OCI-LY7 (cell line): ENCODE measurements at regions not wholly inside any gene's neighbourhood (a gene's known extent, or its start where the extent isn't known, plus 50 kb on each side); places are given as distances from the start of the nearest gene placed in this dataset.

Source experiments
- BruUV-seq: library from RNA; stranded (reverse); fragments of 400-500 nt; replicated peaks from 2 replicates; lab custom pipeline; 2021; lab: Mats Ljungman, UMichigan
- CTCF ChIA-PET: fragments of 300-600 bp; sonication (Branson Sonifier 250); formaldehyde crosslinking; loops from one replicate; lab custom pipeline; 2022; ENCODE audit warnings: antibody characterized with exemption; ENCODE audit not compliant: unreplicated experiment; lab: Charles Lee
- POLR2A ChIA-PET: fragments of 300-600 bp; sonication (Branson Sonifier 250); formaldehyde crosslinking; loops from one replicate; lab custom pipeline; 2022; ENCODE audit warnings: antibody characterized with exemption; lab: Charles Lee
- DNase-seq: peaks from one replicate; pipeline ENCODE4 v3.0.0-alpha.2; 2015; ENCODE audit warnings: low spot score
- H2AFZ ChIP-seq: fragments of 200-600 bp; sonication (generic), shearing (Covaris generic); 2 replicates; pipeline ENCODE4 v1.6.1; 2014; ENCODE audit warnings: mild to moderate bottlenecking, antibody characterized with exemption, low read length, moderate library complexity
- H3K27ac ChIP-seq: fragments of 200-600 bp; sonication (generic); 2 replicates; pipeline ENCODE4 v1.5.1; 2014; ENCODE audit warnings: mixed run types, low read depth, mild to moderate bottlenecking, moderate library complexity, low read length, inconsistent platforms; ENCODE audit not compliant: poor library complexity, severe bottlenecking
- H3K36me3 ChIP-seq: fragments of 200-600 bp; sonication (generic); 2 replicates; pipeline ENCODE4 v1.6.1; 2014; ENCODE audit warnings: mild to moderate bottlenecking, antibody characterized with exemption, low read length, moderate library complexity, mixed read lengths; ENCODE audit not compliant: insufficient read depth
- H3K4me1 ChIP-seq: fragments of 200-600 bp; sonication (generic); 2 replicates; pipeline ENCODE4 v1.5.1; 2014; ENCODE audit warnings: mild to moderate bottlenecking, low read length; ENCODE audit not compliant: insufficient read depth, poor library complexity, severe bottlenecking
- H3K4me2 ChIP-seq: fragments of 200-600 bp; sonication (generic); 2 replicates; pipeline ENCODE4 v1.6.1; 2014; ENCODE audit warnings: mild to moderate bottlenecking, low read length
- H3K4me3 ChIP-seq: fragments of 200-600 bp; sonication (generic); 2 replicates; pipeline ENCODE4 v1.5.1; 2014; ENCODE audit warnings: mild to moderate bottlenecking, low read depth, low read length; ENCODE audit not compliant: poor library complexity, severe bottlenecking
- H3K79me2 ChIP-seq: fragments of 200-600 bp; sonication (generic); 2 replicates; pipeline ENCODE4 v1.6.1; 2016; ENCODE audit warnings: low read depth, mild to moderate bottlenecking, low read length, moderate library complexity, mixed read lengths; ENCODE audit not compliant: insufficient read depth
- H3K9me2 ChIP-seq: fragments of 200-600 bp; sonication (generic); 2 replicates; pipeline ENCODE4 v1.6.1; 2016; ENCODE audit warnings: mild to moderate bottlenecking, low read length, mixed read lengths; ENCODE audit not compliant: insufficient read depth
- H3K9me3 ChIP-seq: fragments of 200-600 bp; sonication (generic); 2 replicates; pipeline ENCODE4 v1.6.1; 2014; ENCODE audit warnings: mild to moderate bottlenecking, mixed run types, low read length, mixed read lengths
- H4K20me1 ChIP-seq: fragments of 200-600 bp; sonication (generic); 2 replicates; pipeline ENCODE4 v1.6.1; 2014; ENCODE audit warnings: mild to moderate bottlenecking, antibody characterized with exemption, low read length, moderate library complexity, mixed read lengths; ENCODE audit not compliant: insufficient read depth
- EZH2phosphoT487 ChIP-seq: fragments of 200-600 bp; sonication (generic); IDR thresholded peaks from 2 replicates; pipeline ENCODE4 v1.6.1; 2018; ENCODE audit warnings: low read depth, borderline replicate concordance, mild to moderate bottlenecking, mixed run types, antibody characterized with exemption, low read length, moderate library complexity, mixed read lengths
- intact Hi-C: fragments of 100-400 bp; cut with micrococcal nuclease; formaldehyde crosslinking; loops from one replicate; pipeline ENCODE4 v1.10.0; 2022; ENCODE audit not compliant: unreplicated experiment
- TF ChIP-seq, protein P1 (sequence below): fragments of 200-600 bp; sonication (generic); conservative IDR thresholded peaks from 2 replicates; pipeline ENCODE4 v1.5.1; 2014; ENCODE audit warnings: mild to moderate bottlenecking, antibody characterized with exemption, low read length, moderate library complexity, mixed read lengths

DNA sequence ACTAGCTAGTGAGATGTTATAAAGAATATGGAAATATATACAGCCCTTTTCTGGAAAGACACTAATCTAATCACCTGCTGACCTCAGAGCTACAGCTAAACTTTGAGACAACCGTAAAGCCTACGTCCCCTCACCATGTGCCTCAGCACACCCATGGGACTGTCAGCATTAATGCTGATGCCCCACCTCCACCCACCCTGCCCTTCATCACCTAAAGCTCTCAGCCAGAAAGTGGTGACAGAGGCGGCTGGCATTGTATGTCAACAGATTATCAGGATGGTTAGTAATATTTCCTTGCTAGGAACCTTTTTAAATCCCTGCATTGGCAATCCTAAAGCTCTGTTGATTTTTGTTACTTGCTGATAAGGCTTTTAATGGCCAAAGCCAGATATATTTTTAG is 1177.9 kb downstream of the DIAPH3 start:
- no peak overlapping the region for H3K4me2 ChIP-seq
- TF ChIP-seq, protein P1, sequence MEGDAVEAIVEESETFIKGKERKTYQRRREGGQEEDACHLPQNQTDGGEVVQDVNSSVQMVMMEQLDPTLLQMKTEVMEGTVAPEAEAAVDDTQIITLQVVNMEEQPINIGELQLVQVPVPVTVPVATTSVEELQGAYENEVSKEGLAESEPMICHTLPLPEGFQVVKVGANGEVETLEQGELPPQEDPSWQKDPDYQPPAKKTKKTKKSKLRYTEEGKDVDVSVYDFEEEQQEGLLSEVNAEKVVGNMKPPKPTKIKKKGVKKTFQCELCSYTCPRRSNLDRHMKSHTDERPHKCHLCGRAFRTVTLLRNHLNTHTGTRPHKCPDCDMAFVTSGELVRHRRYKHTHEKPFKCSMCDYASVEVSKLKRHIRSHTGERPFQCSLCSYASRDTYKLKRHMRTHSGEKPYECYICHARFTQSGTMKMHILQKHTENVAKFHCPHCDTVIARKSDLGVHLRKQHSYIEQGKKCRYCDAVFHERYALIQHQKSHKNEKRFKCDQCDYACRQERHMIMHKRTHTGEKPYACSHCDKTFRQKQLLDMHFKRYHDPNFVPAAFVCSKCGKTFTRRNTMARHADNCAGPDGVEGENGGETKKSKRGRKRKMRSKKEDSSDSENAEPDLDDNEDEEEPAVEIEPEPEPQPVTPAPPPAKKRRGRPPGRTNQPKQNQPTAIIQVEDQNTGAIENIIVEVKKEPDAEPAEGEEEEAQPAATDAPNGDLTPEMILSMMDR = no peak
- no peak for TF ChIP-seq EZH2phosphoT487
- no peaks in the 10 kb centered on the region for H4K20me1 ChIP-seq
- intact Hi-C loops = no loop called here
- no peaks in the 10 kb centered on the region for H3K9me2 ChIP-seq
- DNase-seq = no peak
- H3K9me3 ChIP-seq = no peaks in the 10 kb centered on the region
- no peaks in the 10 kb centered on the region for H3K79me2 ChIP-seq
- H2AFZ ChIP-seq = no peak overlapping the region
- no peak overlapping the region for H3K27ac ChIP-seq
- ChIA-PET CTCF (no interaction called here), POLR2A (interaction anchor here (0.7 kb wide), 1 partner anchor 1621 kb away, joined by 3 read pairs; no protein-coding TSS in a partner anchor)
- H3K36me3 ChIP-seq = no peaks in the 10 kb centered on the region
- H3K4me1 ChIP-seq = no peaks in the 10 kb centered on the region
- no peak overlapping the region for H3K4me3 ChIP-seq
- BruUV-seq = no TSS peak

DNA sequence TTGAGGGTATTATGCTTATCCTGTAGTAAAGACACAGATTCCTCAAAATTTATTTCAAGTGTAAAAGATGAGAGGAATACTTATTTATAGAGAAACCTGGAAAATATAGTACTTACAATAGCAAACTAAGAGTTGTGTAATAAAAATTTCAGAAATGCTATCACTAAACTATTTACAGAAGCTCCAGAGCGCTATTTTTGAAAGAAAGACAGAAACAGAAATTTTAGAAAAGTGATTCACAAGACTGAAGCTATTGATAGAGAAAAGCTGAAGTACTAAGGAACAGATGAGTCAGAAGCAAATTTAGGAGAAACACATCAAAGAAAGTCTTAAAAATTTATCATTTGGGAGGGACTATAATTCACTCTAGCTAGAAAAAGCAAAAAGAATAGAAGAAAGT is 1174.2 kb downstream of the DIAPH3 start:
- Histone ChIP-seq H3K4me1 (no peaks in the 10 kb centered on the region), H3K9me2 (no peaks in the 10 kb centered on the region), H3K27ac (no peak overlapping the region), H3K4me2 (no peak overlapping the region), H4K20me1 (no peaks in the 10 kb centered on the region), H3K4me3 (no peak overlapping the region), H2AFZ (no peak overlapping the region), H3K79me2 (no peaks in the 10 kb centered on the region), H3K36me3 (no peaks in the 10 kb centered on the region), H3K9me3 (no peaks in the 10 kb centered on the region)
- ChIA-PET CTCF (no interaction called here), POLR2A (interaction anchor here (0.7 kb wide), 1 partner anchor 29 kb away, joined by 3 read pairs; no protein-coding TSS in a partner anchor)
- DNase-seq = no peak
- intact Hi-C loops = no loop called here
- no peak for TF ChIP-seq EZH2phosphoT487
- TF ChIP-seq, protein P1 = no peak
- BruUV-seq = no TSS peak

DNA sequence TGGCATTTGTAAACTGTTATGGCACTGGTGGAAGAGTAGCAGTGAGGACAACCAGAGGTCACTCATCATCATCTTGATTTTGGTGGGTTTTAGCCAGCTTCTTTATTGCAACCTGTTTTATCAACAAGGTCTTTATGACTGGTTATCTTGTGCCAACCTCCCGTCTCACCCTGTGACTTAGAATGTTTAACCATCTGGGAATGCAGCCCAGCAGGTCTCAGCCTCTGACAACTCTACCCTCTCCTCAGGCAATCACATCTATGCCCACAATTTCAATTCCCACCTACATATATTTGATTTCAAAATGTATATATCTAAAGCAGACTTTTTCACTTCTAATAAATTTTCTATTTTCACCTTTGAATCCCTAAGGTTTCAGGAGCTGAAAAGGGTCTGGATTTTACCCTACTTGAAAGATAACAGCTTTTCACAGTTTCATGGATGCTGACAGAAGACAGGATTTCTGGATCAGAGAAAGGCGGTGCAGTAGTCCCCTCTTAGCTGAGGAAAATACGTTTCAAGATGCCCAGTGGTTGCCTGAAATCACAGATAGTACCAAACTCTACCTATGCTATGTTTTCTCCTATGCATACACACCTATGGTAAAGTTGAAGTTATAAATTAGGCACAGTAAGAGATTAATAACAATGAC is 1171.8 kb downstream of the DIAPH3 start:
- Histone ChIP-seq H3K4me1 (no peaks in the 10 kb centered on the region), H4K20me1 (no peaks in the 10 kb centered on the region), H3K36me3 (no peaks in the 10 kb centered on the region), H3K4me3 (no peak overlapping the region), H3K79me2 (no peaks in the 10 kb centered on the region), H2AFZ (no peak overlapping the region), H3K9me3 (no peaks in the 10 kb centered on the region), H3K4me2 (no peak overlapping the region), H3K27ac (no peak overlapping the region), H3K9me2 (no peaks in the 10 kb centered on the region)
- TF ChIP-seq, protein P1 = no peak
- TF ChIP-seq EZH2phosphoT487 = no peak
- no peak for DNase-seq
- ChIA-PET POLR2A (no interaction called here), CTCF (no interaction called here)
- no TSS peak for BruUV-seq
- intact Hi-C loops = loop anchor here (10.0 kb wide), 1 partner anchor 1367 kb away; no protein-coding TSS in a partner anchor
